Common myeloid progenitor, CD34-positive (primary cell): ENCODE measurements at regions not wholly inside any gene's neighbourhood (a gene's known extent, or its start where the extent isn't known, plus 50 kb on each side); places are given as distances from the start of the nearest gene placed in this dataset.

ENCODE experiments used
- CTCF ChIA-PET: fragments of 350-600 bp; sonication (Branson Sonifier 250); formaldehyde crosslinking; loops from one replicate; lab custom pipeline; 2021; ENCODE audit warnings: antibody characterized with exemption; lab: Charles Lee
- POLR2A ChIA-PET: fragments of 350-600 bp; sonication (Branson Sonifier 250); formaldehyde crosslinking; loops from one replicate; lab custom pipeline; 2021; ENCODE audit warnings: antibody characterized with exemption; lab: Charles Lee
- DNase-seq, 3 donors: peaks; one replicate each; pipeline versions ENCODE4 v3.0.0 to v3.0.0-alpha.2; 2013
- H3K27ac ChIP-seq, 2 experiments: 1 replicate in 1 of 2; 2 replicates in 1 of 2; pipeline ENCODE4 v1.7.0; 2013; ENCODE audit warnings: inconsistent platforms in 2 of 2, low read length in 2 of 2, mild to moderate bottlenecking in 2 of 2, low read depth in 1 of 2, moderate library complexity in 1 of 2; ENCODE audit not compliant: severe bottlenecking in 2 of 2, insufficient read depth in 1 of 2, poor library complexity in 1 of 2
- H3K27me3 ChIP-seq, 5 experiments: replicated peaks in 2 of 5; 1 replicate in 3 of 5; 2 replicates in 2 of 5; pipeline versions ENCODE4 v1.6.1 to v1.7.0; 2013; ENCODE audit warnings: low read length in 4 of 5, mild to moderate bottlenecking in 2 of 5, moderate library complexity in 2 of 5, inconsistent platforms in 1 of 5; ENCODE audit not compliant: insufficient read depth in 5 of 5, control insufficient read depth in 4 of 5
- H3K36me3 ChIP-seq, 4 experiments: 1 replicate in 2 of 4; 2 replicates in 2 of 4; pipeline versions ENCODE4 v1.6.1 to v1.7.0; 2013; ENCODE audit warnings: low read length in 3 of 4, control low read depth in 1 of 4, mild to moderate bottlenecking in 1 of 4; ENCODE audit not compliant: control insufficient read depth in 4 of 4, insufficient read depth in 4 of 4
- H3K4me1 ChIP-seq, 4 experiments: 1 replicate in 3 of 4; 2 replicates in 1 of 4; pipeline versions ENCODE4 v1.6.1 to v1.7.1; 2013; ENCODE audit warnings: low read length in 3 of 4, mild to moderate bottlenecking in 3 of 4, control low read depth in 1 of 4, inconsistent platforms in 1 of 4, moderate library complexity in 1 of 4; ENCODE audit not compliant: control insufficient read depth in 4 of 4, insufficient read depth in 4 of 4; ENCODE audit errors: control extremely low read depth in 1 of 4
- H3K4me3 ChIP-seq, 7 experiments: 1 replicate in 4 of 7; 2 replicates in 3 of 7; pipeline versions ENCODE4 v1.5.1 to v1.7.0; 2013; ENCODE audit warnings: mild to moderate bottlenecking in 7 of 7, low read length in 6 of 7, moderate library complexity in 6 of 7, inconsistent platforms in 2 of 7, low read depth in 2 of 7, control low read depth in 1 of 7; ENCODE audit not compliant: insufficient read depth in 4 of 7, control insufficient read depth in 1 of 7; ENCODE audit errors: extremely low read depth in 1 of 7
- H3K9me3 ChIP-seq, 5 experiments: 1 replicate in 4 of 5; 2 replicates in 1 of 5; pipeline versions ENCODE4 v1.6.1 to v1.7.1; 2013; ENCODE audit warnings: low read length in 4 of 5, mild to moderate bottlenecking in 2 of 5, inconsistent platforms in 1 of 5, low read depth in 1 of 5, moderate library complexity in 1 of 5; ENCODE audit not compliant: control insufficient read depth in 4 of 5, insufficient read depth in 2 of 5; ENCODE audit errors: control extremely low read depth in 1 of 5
- WGBS: methylation state at CpG from one replicate; pipeline ENCODE4 v1.1.5; 2013; ENCODE audit not compliant: insufficient coverage; 5-methylcytosine and 5-hydroxymethylcytosine counted together

GRCh38 chr4:185992585-185992984 lies 76.4 kb upstream of the TLR3 start:
- Histone ChIP-seq H3K27ac (no peak overlapping the region), H3K9me3 (no peaks in the 10 kb centered on the region), H3K27me3 (no peaks in the 10 kb centered on the region), H3K4me1 (no peaks in the 10 kb centered on the region), H3K36me3 (no peaks in the 10 kb centered on the region), H3K4me3 (no peak overlapping the region)
- ChIA-PET CTCF (no interaction called here), POLR2A (interaction anchor here (0.6 kb wide), 1 partner anchor 15 kb away, joined by 4 read pairs; no protein-coding TSS in a partner anchor)
- 70% methylated on average over 2 of the region's 2 CpGs for WGBS
- no peak for DNase-seq

GRCh38 chr4:185993328-185993973 lies 75.5 kb upstream of the TLR3 start:
- no peaks in the 10 kb centered on the region for H3K4me1 ChIP-seq
- no peak for DNase-seq
- WGBS: 88% methylated on average over 6 of the region's 6 CpGs
- ChIA-PET POLR2A (no interaction called here), CTCF (no interaction called here)
- no peaks in the 10 kb centered on the region for H3K9me3 ChIP-seq
- no peak overlapping the region for H3K4me3 ChIP-seq
- no peaks in the 10 kb centered on the region for H3K27me3 ChIP-seq
- no peak overlapping the region for H3K27ac ChIP-seq
- H3K36me3 ChIP-seq: no peaks in the 10 kb centered on the region

GRCh38 chr4:185994750-185995149 lies 74.2 kb upstream of the TLR3 start:
- H3K4me1 ChIP-seq: no peaks in the 10 kb centered on the region
- CTCF ChIA-PET: no interaction called here
- no peak for DNase-seq
- H3K27ac ChIP-seq: no peak overlapping the region
- H3K36me3 ChIP-seq: no peaks in the 10 kb centered on the region
- POLR2A ChIA-PET: no interaction called here
- no peaks in the 10 kb centered on the region for H3K27me3 ChIP-seq
- no CpG with 5 or more reads among the region's 1 CpG for WGBS
- H3K9me3 ChIP-seq: no peaks in the 10 kb centered on the region
- no peak overlapping the region for H3K4me3 ChIP-seq

- no peaks in the 10 kb centered on the region for H3K4me1 ChIP-seq
- no peaks in the 10 kb centered on the region for H3K9me3 ChIP-seq
- no peak for DNase-seq
- no peak overlapping the region for H3K27ac ChIP-seq
- CTCF ChIA-PET: no interaction called here
- POLR2A ChIA-PET: no interaction called here
- H3K27me3 ChIP-seq: peaks cover 0 to 2% (median 0%) of the 10 kb centered on the region in 5 experiments
- no peaks in the 10 kb centered on the region for H3K36me3 ChIP-seq
- H3K4me3 ChIP-seq: no peak overlapping the region
- WGBS: 98% methylated on average over 6 of the region's 6 CpGs
Measured at GRCh38 chr4:185995665-185996064, 73.3 kb upstream of the TLR3 start.

GRCh38 chr4:185997296-185997695 lies 71.7 kb upstream of the TLR3 start:
- WGBS: 95% methylated on average over 6 of the region's 7 CpGs
- Histone ChIP-seq H3K36me3 (no peaks in the 10 kb centered on the region), H3K27ac (no peak overlapping the region), H3K9me3 (no peaks in the 10 kb centered on the region), H3K4me1 (no peaks in the 10 kb centered on the region), H3K27me3 (peaks cover 0 to 5% (median 4%) of the 10 kb centered on the region in 5 experiments), H3K4me3 (no peak overlapping the region)
- DNase-seq: no peak
- CTCF ChIA-PET: no interaction called here
- POLR2A ChIA-PET: interaction anchor here (0.6 kb wide), 1 partner anchor 252 kb away, joined by 3 read pairs; no protein-coding TSS in a partner anchor

- POLR2A ChIA-PET: no interaction called here
- WGBS: 98% methylated on average over 5 of the region's 5 CpGs
- DNase-seq: no peak
Measured at GRCh38 chr4:185998791-185999190, 70.2 kb upstream of the TLR3 start.

GRCh38 chr4:185999207-185999606 lies 69.7 kb upstream of the TLR3 start:
- Histone ChIP-seq H3K4me3 (no peak overlapping the region), H3K9me3 (no peaks in the 10 kb centered on the region), H3K36me3 (no peaks in the 10 kb centered on the region), H3K27ac (no peak overlapping the region), H3K27me3 (peaks cover 0 to 9% (median 5%) of the 10 kb centered on the region in 5 experiments), H3K4me1 (no peaks in the 10 kb centered on the region)
- DNase-seq: no peak
- ChIA-PET POLR2A (no interaction called here), CTCF (no interaction called here)
- 92% methylated on average over 8 of the region's 8 CpGs for WGBS

More at GRCh38 chr4:185998791-185999190, 70.2 kb upstream of the TLR3 start:
- H3K9me3 ChIP-seq: no peaks in the 10 kb centered on the region
- no peaks in the 10 kb centered on the region for H3K36me3 ChIP-seq
- H3K27me3 ChIP-seq: peaks cover 0 to 9% (median 5%) of the 10 kb centered on the region in 5 experiments
- no peak overlapping the region for H3K27ac ChIP-seq
- CTCF ChIA-PET: no interaction called here
- H3K4me3 ChIP-seq: no peak overlapping the region
- no peaks in the 10 kb centered on the region for H3K4me1 ChIP-seq
